ENCODE measurements at regions not wholly inside any gene's neighbourhood (a gene's known extent, or its start where the extent isn't known, plus 50 kb on each side); places are given as distances from the start of the nearest gene placed in this dataset.

GRCh38 chr9:690517-691111 is 150.9 kb upstream of the DMRT1 start:
- no peak overlapping the region for H3K4me3 ChIP-seq
- H3K27me3 ChIP-seq = no peaks in the 10 kb centered on the region
- TF ChIP-seq CTCF (IDR thresholded peaks at IDR 0.05) = no peak
- no peak for TF ChIP-seq POLR2A (IDR thresholded peaks at IDR 0.05)
- no peak for TF ChIP-seq POLR2AphosphoS5 (IDR thresholded peaks at IDR 0.05; ENCODE audit: insufficient read depth in 1 of 2, low read depth in 1 of 2)
- no peaks in the 10 kb centered on the region for H3K9me3 ChIP-seq
- peak in 1 of 2 donors; percentile 58 for DNase-seq (ENCODE audit: extremely low spot score in 2 of 2)
- H3K27ac ChIP-seq = peak overlapping the region; percentile 88
- intact Hi-C loops (cut with DNase I) = loop anchor here (10.0 kb wide), 1 partner anchor 66 kb away; no protein-coding TSS in a partner anchor
- H3K36me3 ChIP-seq = no peaks in the 10 kb centered on the region
- H3K4me1 ChIP-seq = peaks cover 90% of the 10 kb centered on the region

- TF ChIP-seq POLR2A (IDR thresholded peaks at IDR 0.05) = no peak
- peak in 1 of 2 donors; percentile 41 for TF ChIP-seq POLR2AphosphoS5 (IDR thresholded peaks at IDR 0.05; ENCODE audit: insufficient read depth in 1 of 2, low read depth in 1 of 2)
- TF ChIP-seq CTCF (IDR thresholded peaks at IDR 0.05) = no peak
- Histone ChIP-seq H3K36me3 (no peaks in the 10 kb centered on the region), H3K4me3 (no peak overlapping the region), H3K9me3 (no peaks in the 10 kb centered on the region), H3K27me3 (no peaks in the 10 kb centered on the region), H3K4me1 (peaks cover 91% of the 10 kb centered on the region), H3K27ac (peak overlapping the region; percentile 88)
- no peak for DNase-seq (ENCODE audit: extremely low spot score in 2 of 2)
- intact Hi-C loops (cut with DNase I) = loop anchor here (10.0 kb wide), 1 partner anchor 67 kb away; no protein-coding TSS in a partner anchor
These were observed 149.6 kb upstream of the DMRT1 start for GRCh38 chr9:691825-692400.

GRCh38 chr9:692636-693129 is 148.8 kb upstream of the DMRT1 start:
- peaks cover 91% of the 10 kb centered on the region for H3K4me1 ChIP-seq
- intact Hi-C loops (cut with DNase I) = loop anchor here (10.0 kb wide), 1 partner anchor 68 kb away; no protein-coding TSS in a partner anchor
- H3K9me3 ChIP-seq = no peaks in the 10 kb centered on the region
- TF ChIP-seq CTCF (IDR thresholded peaks at IDR 0.05) (no peak), POLR2A (IDR thresholded peaks at IDR 0.05) (no peak), POLR2AphosphoS5 (IDR thresholded peaks at IDR 0.05; ENCODE audit: insufficient read depth in 1 of 2, low read depth in 1 of 2) (no peak)
- DNase-seq (ENCODE audit: extremely low spot score in 2 of 2) = no peak
- H3K4me3 ChIP-seq = peak overlapping the region; percentile 0 to 20
- peak overlapping the region; percentile 88 for H3K27ac ChIP-seq
- no peaks in the 10 kb centered on the region for H3K27me3 ChIP-seq
- H3K36me3 ChIP-seq = no peaks in the 10 kb centered on the region

- no peaks in the 10 kb centered on the region for H3K9me3 ChIP-seq
- no peaks in the 10 kb centered on the region for H3K27me3 ChIP-seq
- peak overlapping the region; percentile 20 to 40 for H3K4me3 ChIP-seq
- peak overlapping the region; percentile 88 for H3K27ac ChIP-seq
- no peak for DNase-seq (ENCODE audit: extremely low spot score in 2 of 2)
- intact Hi-C loops (cut with DNase I) = loop anchor here (10.0 kb wide), 1 partner anchor 69 kb away; no protein-coding TSS in a partner anchor
- peaks cover 91% of the 10 kb centered on the region for H3K4me1 ChIP-seq
- no peaks in the 10 kb centered on the region for H3K36me3 ChIP-seq
- TF ChIP-seq POLR2A (IDR thresholded peaks at IDR 0.05) = no peak
- peak; percentile 26 to 84 for TF ChIP-seq POLR2AphosphoS5 (IDR thresholded peaks at IDR 0.05; ENCODE audit: insufficient read depth in 1 of 2, low read depth in 1 of 2)
- peak in 1 of 3 experiments; percentile 14 for TF ChIP-seq CTCF (IDR thresholded peaks at IDR 0.05)
These were observed 148.1 kb upstream of the DMRT1 start for GRCh38 chr9:693201-694091.
